Mesenchymal stem cell (in vitro differentiated cells and primary cell): ENCODE measurements at regions not wholly inside any gene's neighbourhood (a gene's known extent, or its start where the extent isn't known, plus 50 kb on each side); places are given as distances from the start of the nearest gene placed in this dataset.
A peak's percentile ranks its signal among the peaks of the same experiment; 100 is the strongest.

Source experiments
- DNase-seq: peaks from one replicate; pipeline ENCODE4 v3.0.0-alpha.2; 2013
- H2AFZ ChIP-seq: one replicate; pipeline ENCODE4 v1.6.1; 2013; ENCODE audit warnings: low read depth, mild to moderate bottlenecking, control low read depth, inconsistent platforms, low read length, moderate library complexity
- H2AK5ac ChIP-seq: 2 replicates; pipeline ENCODE4 v1.6.1; 2013; ENCODE audit warnings: low read length, moderate library complexity, mild to moderate bottlenecking, inconsistent platforms; ENCODE audit not compliant: severe bottlenecking
- H2BK120ac ChIP-seq: one replicate; pipeline ENCODE4 v1.6.1; 2013; ENCODE audit warnings: low read depth, mild to moderate bottlenecking, inconsistent platforms, low read length, moderate library complexity
- H2BK12ac ChIP-seq, 2 experiments: one replicate each; pipeline ENCODE4 v1.6.1; 2013; ENCODE audit warnings: inconsistent platforms in 2 of 2, low read length in 2 of 2, mild to moderate bottlenecking in 2 of 2, moderate library complexity in 2 of 2, control low read depth in 1 of 2
- H2BK15ac ChIP-seq: one replicate; pipeline ENCODE4 v1.6.1; 2013; ENCODE audit warnings: mild to moderate bottlenecking, low read depth, inconsistent platforms; ENCODE audit not compliant: poor library complexity, severe bottlenecking
- H2BK5ac ChIP-seq: 2 replicates; pipeline ENCODE4 v1.6.1; 2013; ENCODE audit warnings: low read depth, mild to moderate bottlenecking, low read length, control low read depth, inconsistent platforms; ENCODE audit not compliant: poor library complexity, severe bottlenecking
- H3K14ac ChIP-seq, 2 experiments: one replicate each; pipeline ENCODE4 v1.6.1; 2013; ENCODE audit warnings: inconsistent platforms in 2 of 2, low read length in 2 of 2, control low read depth in 1 of 2, mild to moderate bottlenecking in 1 of 2, moderate library complexity in 1 of 2
- H3K18ac ChIP-seq, 2 experiments: one replicate each; pipeline ENCODE4 v1.6.1; 2013; ENCODE audit warnings: inconsistent platforms in 2 of 2, low read length in 2 of 2, control low read depth in 1 of 2, low read depth in 1 of 2, mild to moderate bottlenecking in 1 of 2
- H3K23ac ChIP-seq, 2 experiments: one replicate each; pipeline ENCODE4 v1.6.1; 2013; ENCODE audit warnings: inconsistent platforms in 2 of 2, low read length in 2 of 2, mild to moderate bottlenecking in 2 of 2, moderate library complexity in 2 of 2, control low read depth in 1 of 2
- H3K27ac ChIP-seq: 2 replicates; pipeline ENCODE4 v1.5.1; 2013; ENCODE audit warnings: mild to moderate bottlenecking, moderate library complexity, low read length, control low read depth, inconsistent platforms; ENCODE audit not compliant: poor library complexity, severe bottlenecking
- H3K27me3 ChIP-seq, 2 experiments: 2 replicates each; pipeline versions ENCODE4 v1.6.1 to v1.7.0; 2013; ENCODE audit warnings: low read length in 2 of 2, mild to moderate bottlenecking in 2 of 2, moderate library complexity in 2 of 2, control low read depth in 1 of 2, inconsistent platforms in 1 of 2; ENCODE audit not compliant: control insufficient read depth in 1 of 2, insufficient read depth in 1 of 2
- H3K36me3 ChIP-seq, 2 experiments: 2 replicates each; pipeline versions ENCODE4 v1.6.1 to v1.7.0; 2013; ENCODE audit warnings: low read length in 2 of 2, control low read depth in 1 of 2, inconsistent platforms in 1 of 2, low read depth in 1 of 2, mild to moderate bottlenecking in 1 of 2; ENCODE audit not compliant: insufficient read depth in 2 of 2, control insufficient read depth in 1 of 2
- H3K4ac ChIP-seq, 2 experiments: one replicate each; pipeline ENCODE4 v1.6.1; 2013; ENCODE audit warnings: inconsistent platforms in 2 of 2, low read length in 2 of 2, mild to moderate bottlenecking in 2 of 2, moderate library complexity in 2 of 2, control low read depth in 1 of 2, low read depth in 1 of 2
- H3K4me1 ChIP-seq: 2 replicates; pipeline ENCODE4 v1.6.1; 2013; ENCODE audit warnings: low read depth, low read length, control low read depth; ENCODE audit not compliant: control insufficient read depth, insufficient read depth
- H3K4me2 ChIP-seq: 2 replicates; pipeline ENCODE4 v1.6.1; 2013; ENCODE audit warnings: low read length, mild to moderate bottlenecking, inconsistent platforms; ENCODE audit not compliant: poor library complexity, severe bottlenecking
- H3K4me3 ChIP-seq, 2 experiments: 2 replicates each; pipeline versions ENCODE4 v1.5.1 to v1.7.0; 2013; ENCODE audit warnings: low read length in 2 of 2, mild to moderate bottlenecking in 2 of 2, control low read depth in 1 of 2, low read depth in 1 of 2; ENCODE audit not compliant: insufficient read depth in 1 of 2
- H3K79me1 ChIP-seq: replicated peaks from 2 replicates; pipeline ENCODE4 v1.6.1; 2013; ENCODE audit warnings: mild to moderate bottlenecking, control low read depth, low read length, inconsistent platforms; ENCODE audit not compliant: poor library complexity, severe bottlenecking
- H3K9ac ChIP-seq: 2 replicates; pipeline ENCODE4 v1.7.0; 2013; ENCODE audit warnings: mild to moderate bottlenecking, low read length, moderate library complexity
- H3K9me3 ChIP-seq: 2 replicates; pipeline ENCODE4 v1.7.0; 2013; ENCODE audit warnings: mild to moderate bottlenecking, low read length; ENCODE audit not compliant: control insufficient read depth
- H4K8ac ChIP-seq: one replicate; pipeline ENCODE4 v1.6.1; 2013; ENCODE audit warnings: inconsistent platforms, mild to moderate bottlenecking, low read length, moderate library complexity
- H4K91ac ChIP-seq: one replicate; pipeline ENCODE4 v1.6.1; 2013; ENCODE audit warnings: mild to moderate bottlenecking, low read length, inconsistent platforms
- WGBS: methylation state at CpG from one replicate; pipeline ENCODE4 v1.1.7; 2013; ENCODE audit warnings: mixed read lengths; 5-methylcytosine and 5-hydroxymethylcytosine counted together

GRCh38 chr12:115820656-115821055, 456.8 kb downstream of the MED13L start:
- no peaks in the 10 kb centered on the region for H3K79me1 ChIP-seq
- H2AFZ ChIP-seq: no peak overlapping the region
- H4K8ac ChIP-seq: no peak overlapping the region
- no peak overlapping the region for H3K9ac ChIP-seq
- H3K4ac ChIP-seq: no peak overlapping the region
- no peak overlapping the region for H3K18ac ChIP-seq
- H3K27me3 ChIP-seq: peaks cover 0 to 34% of the 10 kb centered on the region in 2 experiments
- no peak overlapping the region for H3K23ac ChIP-seq
- no peak overlapping the region for H3K4me2 ChIP-seq
- H3K14ac ChIP-seq: no peak overlapping the region
- H3K4me3 ChIP-seq: no peak overlapping the region
- no peak overlapping the region for H2AK5ac ChIP-seq
- H2BK12ac ChIP-seq: no peak overlapping the region
- no peaks in the 10 kb centered on the region for H3K4me1 ChIP-seq
- no peak overlapping the region for H2BK120ac ChIP-seq
- H4K91ac ChIP-seq: no peak overlapping the region
- H3K9me3 ChIP-seq: peaks cover 3% of the 10 kb centered on the region
- H3K27ac ChIP-seq: no peak overlapping the region
- WGBS: 51% methylated on average over 3 of the region's 3 CpGs
- H2BK5ac ChIP-seq: no peak overlapping the region
- no peaks in the 10 kb centered on the region for H3K36me3 ChIP-seq
- no peak for DNase-seq
- no peak overlapping the region for H2BK15ac ChIP-seq

- Histone ChIP-seq H2BK12ac (no peak overlapping the region), H3K4me1 (no peaks in the 10 kb centered on the region), H3K9ac (no peak overlapping the region), H3K18ac (no peak overlapping the region), H4K91ac (no peak overlapping the region), H3K4me3 (no peak overlapping the region), H2BK5ac (no peak overlapping the region), H3K79me1 (no peaks in the 10 kb centered on the region), H2AFZ (no peak overlapping the region), H3K4ac (no peak overlapping the region), H3K4me2 (no peak overlapping the region), H3K23ac (no peak overlapping the region), H3K14ac (no peak overlapping the region), H3K9me3 (no peaks in the 10 kb centered on the region), H2BK15ac (no peak overlapping the region), H3K27me3 (peaks cover 0 to 38% of the 10 kb centered on the region in 2 experiments), H2BK120ac (no peak overlapping the region), H3K36me3 (no peaks in the 10 kb centered on the region), H2AK5ac (no peak overlapping the region), H3K27ac (no peak overlapping the region), H4K8ac (no peak overlapping the region)
- DNase-seq: no peak
- WGBS: 86% methylated on average over 4 of the region's 5 CpGs
Measured at GRCh38 chr12:115818973-115819372, 458.5 kb downstream of the MED13L start.

- Histone ChIP-seq H3K4ac (no peak overlapping the region), H3K4me3 (no peak overlapping the region), H3K79me1 (no peaks in the 10 kb centered on the region), H3K27me3 (peaks cover 0 to 35% of the 10 kb centered on the region in 2 experiments), H2BK5ac (no peak overlapping the region), H2AK5ac (no peak overlapping the region), H2AFZ (no peak overlapping the region), H3K9ac (no peak overlapping the region), H4K91ac (no peak overlapping the region), H3K14ac (no peak overlapping the region), H3K4me2 (no peak overlapping the region), H2BK12ac (no peak overlapping the region), H3K36me3 (no peaks in the 10 kb centered on the region), H3K18ac (no peak overlapping the region), H3K27ac (no peak overlapping the region), H3K4me1 (no peaks in the 10 kb centered on the region), H3K9me3 (no peaks in the 10 kb centered on the region), H4K8ac (no peak overlapping the region), H2BK120ac (no peak overlapping the region), H2BK15ac (no peak overlapping the region), H3K23ac (no peak overlapping the region)
- DNase-seq: peak; percentile 82
- WGBS: 16% methylated on average over 9 of the region's 9 CpGs
Measured at GRCh38 chr12:115817389-115817788, 460.1 kb downstream of the MED13L start.

DNA sequence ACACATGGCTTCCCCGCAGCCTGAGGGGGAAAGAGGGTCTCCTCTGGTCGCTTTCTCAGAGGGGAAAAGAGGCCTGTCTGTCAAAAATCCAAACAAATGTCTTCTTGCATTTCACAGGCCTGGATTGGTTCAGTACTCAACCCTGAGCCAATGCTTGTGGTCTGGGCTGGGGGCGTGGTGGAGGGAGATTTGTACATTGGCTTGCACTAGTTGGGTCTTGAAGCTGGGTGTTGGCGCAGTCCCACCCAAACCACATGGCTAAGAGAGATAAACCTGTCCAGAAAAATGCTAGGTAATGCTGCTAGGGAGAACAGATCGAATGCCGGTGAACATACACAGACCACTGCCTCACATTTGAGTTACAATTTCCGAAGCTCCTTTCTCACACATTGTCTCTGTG, 461.6 kb downstream of the MED13L start:
- Histone ChIP-seq H3K36me3 (no peaks in the 10 kb centered on the region), H3K4me2 (no peak overlapping the region), H3K4me3 (no peak overlapping the region), H3K14ac (no peak overlapping the region), H3K27ac (no peak overlapping the region), H2BK15ac (no peak overlapping the region), H3K79me1 (no peaks in the 10 kb centered on the region), H4K8ac (no peak overlapping the region), H2AFZ (no peak overlapping the region), H2BK5ac (no peak overlapping the region), H3K23ac (no peak overlapping the region), H2BK120ac (no peak overlapping the region), H3K18ac (no peak overlapping the region), H3K9me3 (peaks cover 5% of the 10 kb centered on the region), H4K91ac (no peak overlapping the region), H2AK5ac (no peak overlapping the region), H3K4ac (no peak overlapping the region), H3K9ac (no peak overlapping the region), H3K27me3 (peaks cover 0 to 37% of the 10 kb centered on the region in 2 experiments), H3K4me1 (no peaks in the 10 kb centered on the region), H2BK12ac (no peak overlapping the region)
- WGBS: 88% methylated on average over 7 of the region's 7 CpGs
- no peak for DNase-seq
